ENCODE measurements at regions not wholly inside any gene's neighbourhood (a gene's known extent, or its start where the extent isn't known, plus 50 kb on each side); places are given as distances from the start of the nearest gene placed in this dataset.

- Histone ChIP-seq H3K9ac (ENCODE audit: low read depth in 1 of 2, low read length in 2 of 2) (no peak overlapping the region), H3K4me3 (ENCODE audit: low read length in 2 of 2) (no peak overlapping the region), H3K9me3 (ENCODE audit: control insufficient read depth in 2 of 2, low read length in 2 of 2) (peaks cover 0 to 16% of the 10 kb centered on the region in 2 donors), H3K4me1 (ENCODE audit: control insufficient read depth in 2 of 2, insufficient read depth in 2 of 2, low read length in 2 of 2) (no peaks in the 10 kb centered on the region), H3K27ac (ENCODE audit: low read depth in 2 of 2, low read length in 2 of 2) (no peak overlapping the region), H3K27me3 (ENCODE audit: control insufficient read depth in 2 of 2, insufficient read depth in 2 of 2, low read length in 2 of 2) (no peaks in the 10 kb centered on the region), H3K36me3 (ENCODE audit: control insufficient read depth in 2 of 2, insufficient read depth in 2 of 2, low read length in 2 of 2) (no peaks in the 10 kb centered on the region)
These were observed 969.7 kb downstream of the DSC3 start for GRCh38 chr18:30072609-30073385.

- no peak overlapping the region for H3K27ac ChIP-seq (ENCODE audit: low read depth in 2 of 2, low read length in 2 of 2)
- H3K4me3 ChIP-seq (ENCODE audit: low read length in 2 of 2): no peak overlapping the region
- H3K9me3 ChIP-seq (ENCODE audit: control insufficient read depth in 2 of 2, low read length in 2 of 2): peaks cover 0 to 2% of the 10 kb centered on the region in 2 donors
- H3K4me1 ChIP-seq (ENCODE audit: control insufficient read depth in 2 of 2, insufficient read depth in 2 of 2, low read length in 2 of 2): no peaks in the 10 kb centered on the region
- no peaks in the 10 kb centered on the region for H3K27me3 ChIP-seq (ENCODE audit: control insufficient read depth in 2 of 2, insufficient read depth in 2 of 2, low read length in 2 of 2)
- no peaks in the 10 kb centered on the region for H3K36me3 ChIP-seq (ENCODE audit: control insufficient read depth in 2 of 2, insufficient read depth in 2 of 2, low read length in 2 of 2)
- no peak overlapping the region for H3K9ac ChIP-seq (ENCODE audit: low read depth in 1 of 2, low read length in 2 of 2)
These were observed 976.3 kb downstream of the DSC3 start for GRCh38 chr18:30066288-30066687.

GRCh38 chr18:30057398-30057797 is 985.1 kb downstream of the DSC3 start:
- no peak overlapping the region for H3K4me3 ChIP-seq (ENCODE audit: low read length in 2 of 2)
- H3K27me3 ChIP-seq (ENCODE audit: control insufficient read depth in 2 of 2, insufficient read depth in 2 of 2, low read length in 2 of 2): no peaks in the 10 kb centered on the region
- H3K9me3 ChIP-seq (ENCODE audit: control insufficient read depth in 2 of 2, low read length in 2 of 2): no peaks in the 10 kb centered on the region
- H3K4me1 ChIP-seq (ENCODE audit: control insufficient read depth in 2 of 2, insufficient read depth in 2 of 2, low read length in 2 of 2): no peaks in the 10 kb centered on the region
- H3K36me3 ChIP-seq (ENCODE audit: control insufficient read depth in 2 of 2, insufficient read depth in 2 of 2, low read length in 2 of 2): no peaks in the 10 kb centered on the region
- no peak overlapping the region for H3K9ac ChIP-seq (ENCODE audit: low read depth in 1 of 2, low read length in 2 of 2)
- no peak overlapping the region for H3K27ac ChIP-seq (ENCODE audit: low read depth in 2 of 2, low read length in 2 of 2)

- Histone ChIP-seq H3K9me3 (ENCODE audit: control insufficient read depth in 2 of 2, low read length in 2 of 2) (no peaks in the 10 kb centered on the region), H3K9ac (ENCODE audit: low read depth in 1 of 2, low read length in 2 of 2) (no peak overlapping the region), H3K4me3 (ENCODE audit: low read length in 2 of 2) (no peak overlapping the region), H3K36me3 (ENCODE audit: control insufficient read depth in 2 of 2, insufficient read depth in 2 of 2, low read length in 2 of 2) (no peaks in the 10 kb centered on the region), H3K27ac (ENCODE audit: low read depth in 2 of 2, low read length in 2 of 2) (no peak overlapping the region), H3K27me3 (ENCODE audit: control insufficient read depth in 2 of 2, insufficient read depth in 2 of 2, low read length in 2 of 2) (no peaks in the 10 kb centered on the region), H3K4me1 (ENCODE audit: control insufficient read depth in 2 of 2, insufficient read depth in 2 of 2, low read length in 2 of 2) (no peaks in the 10 kb centered on the region)
These were observed 986.0 kb downstream of the DSC3 start for GRCh38 chr18:30056528-30056927.

GRCh38 chr18:30044496-30044895 is 998.0 kb downstream of the DSC3 start:
- H3K4me1 ChIP-seq (ENCODE audit: control insufficient read depth in 2 of 2, insufficient read depth in 2 of 2, low read length in 2 of 2): no peaks in the 10 kb centered on the region
- no peak overlapping the region for H3K4me3 ChIP-seq (ENCODE audit: low read length in 2 of 2)
- H3K27me3 ChIP-seq (ENCODE audit: control insufficient read depth in 2 of 2, insufficient read depth in 2 of 2, low read length in 2 of 2): no peaks in the 10 kb centered on the region
- peaks cover 0 to 2% of the 10 kb centered on the region in 2 donors for H3K9me3 ChIP-seq (ENCODE audit: control insufficient read depth in 2 of 2, low read length in 2 of 2)
- H3K27ac ChIP-seq (ENCODE audit: low read depth in 2 of 2, low read length in 2 of 2): no peak overlapping the region
- no peaks in the 10 kb centered on the region for H3K36me3 ChIP-seq (ENCODE audit: control insufficient read depth in 2 of 2, insufficient read depth in 2 of 2, low read length in 2 of 2)
- H3K9ac ChIP-seq (ENCODE audit: low read depth in 1 of 2, low read length in 2 of 2): no peak overlapping the region

- Histone ChIP-seq H3K27me3 (ENCODE audit: control insufficient read depth in 2 of 2, insufficient read depth in 2 of 2, low read length in 2 of 2) (no peaks in the 10 kb centered on the region), H3K4me3 (ENCODE audit: low read length in 2 of 2) (no peak overlapping the region), H3K4me1 (ENCODE audit: control insufficient read depth in 2 of 2, insufficient read depth in 2 of 2, low read length in 2 of 2) (no peaks in the 10 kb centered on the region), H3K9ac (ENCODE audit: low read depth in 1 of 2, low read length in 2 of 2) (no peak overlapping the region), H3K9me3 (ENCODE audit: control insufficient read depth in 2 of 2, low read length in 2 of 2) (peaks cover 0 to 2% of the 10 kb centered on the region in 2 donors), H3K36me3 (ENCODE audit: control insufficient read depth in 2 of 2, insufficient read depth in 2 of 2, low read length in 2 of 2) (no peaks in the 10 kb centered on the region), H3K27ac (ENCODE audit: low read depth in 2 of 2, low read length in 2 of 2) (no peak overlapping the region)
These were observed 1003.3 kb downstream of the DSC3 start for GRCh38 chr18:30039201-30039600.

GRCh38 chr18:30034818-30035217 is 1007.7 kb downstream of the DSC3 start:
- Histone ChIP-seq H3K4me1 (ENCODE audit: control insufficient read depth in 2 of 2, insufficient read depth in 2 of 2, low read length in 2 of 2) (no peaks in the 10 kb centered on the region), H3K36me3 (ENCODE audit: control insufficient read depth in 2 of 2, insufficient read depth in 2 of 2, low read length in 2 of 2) (no peaks in the 10 kb centered on the region)

GRCh38 chr18:30016179-30016578 is 1026.4 kb downstream of the DSC3 start:
- Histone ChIP-seq H3K27ac (ENCODE audit: low read depth in 2 of 2, low read length in 2 of 2) (no peak overlapping the region), H3K9ac (ENCODE audit: low read depth in 1 of 2, low read length in 2 of 2) (no peak overlapping the region), H3K4me3 (ENCODE audit: low read length in 2 of 2) (no peak overlapping the region), H3K36me3 (ENCODE audit: control insufficient read depth in 2 of 2, insufficient read depth in 2 of 2, low read length in 2 of 2) (no peaks in the 10 kb centered on the region), H3K27me3 (ENCODE audit: control insufficient read depth in 2 of 2, insufficient read depth in 2 of 2, low read length in 2 of 2) (no peaks in the 10 kb centered on the region), H3K4me1 (ENCODE audit: control insufficient read depth in 2 of 2, insufficient read depth in 2 of 2, low read length in 2 of 2) (no peaks in the 10 kb centered on the region), H3K9me3 (ENCODE audit: control insufficient read depth in 2 of 2, low read length in 2 of 2) (no peaks in the 10 kb centered on the region)

More at GRCh38 chr18:30034818-30035217, 1007.7 kb downstream of the DSC3 start:
- H3K27me3 ChIP-seq (ENCODE audit: control insufficient read depth in 2 of 2, insufficient read depth in 2 of 2, low read length in 2 of 2): no peaks in the 10 kb centered on the region
- no peak overlapping the region for H3K27ac ChIP-seq (ENCODE audit: low read depth in 2 of 2, low read length in 2 of 2)
- H3K9ac ChIP-seq (ENCODE audit: low read depth in 1 of 2, low read length in 2 of 2): no peak overlapping the region
- no peaks in the 10 kb centered on the region for H3K9me3 ChIP-seq (ENCODE audit: control insufficient read depth in 2 of 2, low read length in 2 of 2)
- H3K4me3 ChIP-seq (ENCODE audit: low read length in 2 of 2): no peak overlapping the region

GRCh38 chr18:30004965-30005364 is 1037.6 kb downstream of the DSC3 start:
- H3K9ac ChIP-seq (ENCODE audit: low read depth in 1 of 2, low read length in 2 of 2): no peak overlapping the region
- no peaks in the 10 kb centered on the region for H3K36me3 ChIP-seq (ENCODE audit: control insufficient read depth in 2 of 2, insufficient read depth in 2 of 2, low read length in 2 of 2)
- H3K4me1 ChIP-seq (ENCODE audit: control insufficient read depth in 2 of 2, insufficient read depth in 2 of 2, low read length in 2 of 2): no peaks in the 10 kb centered on the region
- H3K27me3 ChIP-seq (ENCODE audit: control insufficient read depth in 2 of 2, insufficient read depth in 2 of 2, low read length in 2 of 2): no peaks in the 10 kb centered on the region
- H3K9me3 ChIP-seq (ENCODE audit: control insufficient read depth in 2 of 2, low read length in 2 of 2): no peaks in the 10 kb centered on the region
- H3K4me3 ChIP-seq (ENCODE audit: low read length in 2 of 2): no peak overlapping the region
- H3K27ac ChIP-seq (ENCODE audit: low read depth in 2 of 2, low read length in 2 of 2): no peak overlapping the region

GRCh38 chr18:29982218-29982617 is 1060.3 kb downstream of the DSC3 start:
- Histone ChIP-seq H3K9ac (ENCODE audit: low read depth in 1 of 2, low read length in 2 of 2) (no peak overlapping the region), H3K36me3 (ENCODE audit: control insufficient read depth in 2 of 2, insufficient read depth in 2 of 2, low read length in 2 of 2) (no peaks in the 10 kb centered on the region), H3K27me3 (ENCODE audit: control insufficient read depth in 2 of 2, insufficient read depth in 2 of 2, low read length in 2 of 2) (no peaks in the 10 kb centered on the region), H3K9me3 (ENCODE audit: control insufficient read depth in 2 of 2, low read length in 2 of 2) (no peaks in the 10 kb centered on the region), H3K27ac (ENCODE audit: low read depth in 2 of 2, low read length in 2 of 2) (no peak overlapping the region), H3K4me3 (ENCODE audit: low read length in 2 of 2) (no peak overlapping the region), H3K4me1 (ENCODE audit: control insufficient read depth in 2 of 2, insufficient read depth in 2 of 2, low read length in 2 of 2) (no peaks in the 10 kb centered on the region)

Measured in mucosa of rectum (tissue), 2 donors.